ENCODE measurements at regions not wholly inside any gene's neighbourhood (a gene's known extent, or its start where the extent isn't known, plus 50 kb on each side); places are given as distances from the start of the nearest gene placed in this dataset.

DNA sequence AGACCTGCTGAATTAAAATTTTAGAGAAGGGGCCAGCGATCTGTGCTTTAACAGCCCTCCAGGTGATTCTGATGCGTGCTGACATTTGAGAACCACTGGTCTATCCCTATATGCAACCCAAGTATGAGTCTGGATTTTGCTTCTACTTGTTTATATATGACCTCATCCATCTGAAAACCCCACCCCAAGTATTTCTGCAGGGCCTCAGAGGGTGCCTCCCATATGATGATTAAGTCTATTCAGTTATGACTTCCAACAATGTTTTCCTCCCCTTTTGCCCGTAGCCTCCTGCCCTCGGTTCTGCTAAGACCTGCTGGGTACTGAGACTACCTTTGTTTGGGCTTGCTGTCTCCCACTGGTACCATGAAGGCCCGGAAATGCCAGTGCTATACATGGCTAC, 376.0 kb upstream of the SMARCA2 start:
- DNase-seq (no peak), ATAC-seq (no peak)
- Histone ChIP-seq H3F3A (ENCODE audit: low read length, unreplicated experiment) (no peaks in the 10 kb centered on the region), H3K9me3 (ENCODE audit: low read length) (no peaks in the 10 kb centered on the region), H3K27me3 (ENCODE audit: low read length) (no peaks in the 10 kb centered on the region), H3K27ac (ENCODE audit: low read length) (no peak overlapping the region), H4K20me1 (ENCODE audit: low read length) (no peaks in the 10 kb centered on the region), H3K4me2 (ENCODE audit: low read length) (no peak overlapping the region), H3K9ac (ENCODE audit: low read length) (no peak overlapping the region), H3K79me2 (ENCODE audit: low read length) (no peaks in the 10 kb centered on the region), H3K36me3 (ENCODE audit: low read depth, low read length) (no peaks in the 10 kb centered on the region), H2AFZ (ENCODE audit: low read length) (no peak overlapping the region), H3K9me2 (replicated peaks; ENCODE audit: low read length) (no peaks in the 10 kb centered on the region), H3K4me3 (ENCODE audit: low read length) (no peak overlapping the region), H3K4me1 (ENCODE audit: insufficient read depth, low read length) (no peaks in the 10 kb centered on the region)
- ChIA-PET POLR2A (ENCODE audit: unreplicated experiment) (no interaction called here), CTCF (no interaction called here)
- no TSS peak for BruUV-seq (replicated peaks)
- TF ChIP-seq EZH2phosphoT487 (IDR thresholded peaks at IDR 0.05; ENCODE audit: borderline replicate concordance, low read length), result no peak
- TF ChIP-seq CTCF (conservative IDR thresholded peaks at IDR 0.05; ENCODE audit: low read depth, low read length), result no peak
- TF ChIP-seq EZH2 (IDR thresholded peaks at IDR 0.05; ENCODE audit: low read length, unreplicated experiment), result no peak
- intact Hi-C loops (cut with micrococcal nuclease), result no loop called here

DNA sequence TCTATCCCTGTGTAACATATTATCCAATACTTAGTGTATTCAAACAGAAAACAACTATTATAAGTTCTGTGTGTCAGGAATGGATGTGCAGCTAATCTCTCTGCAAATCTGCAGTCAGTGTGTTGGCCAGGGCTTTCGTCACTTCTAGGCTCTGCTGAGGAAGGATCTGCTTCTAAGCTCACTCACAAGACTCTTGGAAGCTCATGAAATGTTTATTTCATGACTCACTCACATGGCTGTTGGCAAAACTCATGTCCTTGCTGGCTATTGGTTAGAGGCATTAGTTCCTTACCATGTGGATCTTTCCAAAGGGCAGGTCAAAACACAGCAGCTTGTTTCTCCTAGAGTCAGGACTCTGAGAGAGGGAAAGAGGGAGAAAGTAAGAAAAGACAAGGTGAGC, 367.4 kb upstream of the SMARCA2 start:
- Histone ChIP-seq H3K79me2 (ENCODE audit: low read length) (no peaks in the 10 kb centered on the region), H3K9ac (ENCODE audit: low read length) (no peak overlapping the region), H3K9me2 (replicated peaks; ENCODE audit: low read length) (no peaks in the 10 kb centered on the region), H3K27ac (ENCODE audit: low read length) (no peak overlapping the region), H2AFZ (ENCODE audit: low read length) (no peak overlapping the region), H3K4me2 (ENCODE audit: low read length) (no peak overlapping the region), H3K9me3 (ENCODE audit: low read length) (no peaks in the 10 kb centered on the region), H3F3A (ENCODE audit: low read length, unreplicated experiment) (no peaks in the 10 kb centered on the region), H3K4me1 (ENCODE audit: insufficient read depth, low read length) (no peaks in the 10 kb centered on the region), H4K20me1 (ENCODE audit: low read length) (no peaks in the 10 kb centered on the region), H3K27me3 (ENCODE audit: low read length) (peaks cover 14% of the 10 kb centered on the region; the same call in 1 of the 2 replicates), H3K36me3 (ENCODE audit: low read depth, low read length) (no peaks in the 10 kb centered on the region), H3K4me3 (ENCODE audit: low read length) (no peak overlapping the region)
- ChIA-PET CTCF (no interaction called here), POLR2A (ENCODE audit: unreplicated experiment) (no interaction called here)
- TF ChIP-seq CTCF (conservative IDR thresholded peaks at IDR 0.05; ENCODE audit: low read depth, low read length), result no peak
- DNase-seq (peak; percentile 51), ATAC-seq (no peak)
- BruUV-seq (replicated peaks), result no TSS peak
- intact Hi-C loops (cut with micrococcal nuclease), result no loop called here

- H3K9me2 ChIP-seq (replicated peaks; ENCODE audit: low read length), result no peaks in the 10 kb centered on the region
- ChIA-PET POLR2A (ENCODE audit: unreplicated experiment) (no interaction called here), CTCF (no interaction called here)
- H4K20me1 ChIP-seq (ENCODE audit: low read length), result no peaks in the 10 kb centered on the region
- ATAC-seq (no peak), DNase-seq (no peak)
- no peaks in the 10 kb centered on the region for H3F3A ChIP-seq (ENCODE audit: low read length, unreplicated experiment)
- no peaks in the 10 kb centered on the region for H3K36me3 ChIP-seq (ENCODE audit: low read depth, low read length)
- no peaks in the 10 kb centered on the region for H3K9me3 ChIP-seq (ENCODE audit: low read length)
- no peak overlapping the region for H3K4me2 ChIP-seq (ENCODE audit: low read length)
- TF ChIP-seq EZH2phosphoT487 (IDR thresholded peaks at IDR 0.05; ENCODE audit: borderline replicate concordance, low read length) (no peak), CTCF (conservative IDR thresholded peaks at IDR 0.05; ENCODE audit: low read depth, low read length) (no peak), EZH2 (IDR thresholded peaks at IDR 0.05; ENCODE audit: low read length, unreplicated experiment) (no peak)
- H2AFZ ChIP-seq (ENCODE audit: low read length), result no peak overlapping the region
- no TSS peak for BruUV-seq (replicated peaks)
- no peak overlapping the region for H3K27ac ChIP-seq (ENCODE audit: low read length)
- no peak overlapping the region for H3K9ac ChIP-seq (ENCODE audit: low read length)
- H3K4me1 ChIP-seq (ENCODE audit: insufficient read depth, low read length), result no peaks in the 10 kb centered on the region
- intact Hi-C loops (cut with micrococcal nuclease), result no loop called here
- no peaks in the 10 kb centered on the region for H3K79me2 ChIP-seq (ENCODE audit: low read length)
- H3K27me3 ChIP-seq (ENCODE audit: low read length), result peaks cover 35% of the 10 kb centered on the region
- H3K4me3 ChIP-seq (ENCODE audit: low read length), result no peak overlapping the region
Observed at GRCh38 chr9:1653282-1653681, 361.9 kb upstream of the SMARCA2 start.
